ENCODE measurements at regions not wholly inside any gene's neighbourhood (a gene's known extent, or its start where the extent isn't known, plus 50 kb on each side); places are given as distances from the start of the nearest gene placed in this dataset.
A peak's percentile ranks its signal among the peaks of the same experiment; 100 is the strongest.

DNA sequence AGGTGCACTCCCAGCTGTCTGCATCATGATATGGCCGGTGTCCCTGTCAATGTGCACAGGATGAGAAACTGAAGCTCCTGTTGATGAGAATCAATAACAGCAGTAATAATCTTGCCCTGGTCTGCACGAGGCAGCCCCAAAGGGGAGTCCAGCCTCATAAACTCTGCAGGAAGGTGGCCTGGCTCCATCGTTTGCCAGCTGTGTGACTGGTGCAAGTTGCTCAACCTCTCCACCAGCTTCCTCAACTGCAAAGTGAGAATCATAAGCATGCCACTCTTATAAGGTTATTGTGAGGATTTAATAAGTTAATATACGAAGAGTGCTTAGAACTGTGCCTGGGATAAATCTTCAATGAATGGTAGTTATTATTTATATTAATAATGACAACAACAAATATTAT is 203.4 kb upstream of the HES1 start:
- Mint-ChIP-seq H3K9me3 (ENCODE audit: low read depth) (no peaks in the 10 kb centered on the region), H3K4me1 (ENCODE audit: low read depth) (peaks cover 2% of the 10 kb centered on the region), H3K27me3 (no peaks in the 10 kb centered on the region), H3K36me3 (ENCODE audit: insufficient read depth) (no peaks in the 10 kb centered on the region), H3K4me3 (ENCODE audit: low read depth) (no peak overlapping the region), H3K27ac (no peak overlapping the region)
- DNase-seq (ENCODE audit: low spot score, unreplicated experiment) = no peak
- TF ChIP-seq CTCF (IDR thresholded peaks at IDR 0.05; ENCODE audit: unreplicated experiment) = no peak

DNA sequence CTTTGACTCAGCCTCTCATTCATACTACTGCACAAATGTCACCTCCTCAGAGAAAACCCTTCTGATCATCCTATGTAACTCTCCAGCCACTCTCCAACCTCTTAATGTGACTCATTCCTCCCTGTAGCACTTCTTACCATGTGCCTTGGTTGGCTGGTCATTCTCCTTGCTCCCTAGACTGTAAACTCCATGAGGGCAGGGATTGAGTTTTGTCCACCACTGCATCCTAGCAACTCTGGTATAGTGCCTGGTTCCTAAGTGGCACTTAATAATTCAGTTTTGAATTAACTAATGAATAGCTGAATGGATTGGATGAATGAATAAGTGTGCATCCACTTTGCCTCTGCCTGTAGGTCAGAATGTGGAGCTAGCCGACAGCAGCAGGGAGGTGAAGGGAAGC is 202.5 kb upstream of the HES1 start:
- H3K36me3 Mint-ChIP-seq (ENCODE audit: insufficient read depth) = no peaks in the 10 kb centered on the region
- peaks cover 3% of the 10 kb centered on the region for H3K4me1 Mint-ChIP-seq (ENCODE audit: low read depth)
- DNase-seq (ENCODE audit: low spot score, unreplicated experiment) = no peak
- H3K27me3 Mint-ChIP-seq = no peaks in the 10 kb centered on the region
- H3K4me3 Mint-ChIP-seq (ENCODE audit: low read depth) = no peak overlapping the region
- no peak overlapping the region for H3K27ac Mint-ChIP-seq
- H3K9me3 Mint-ChIP-seq (ENCODE audit: low read depth) = no peaks in the 10 kb centered on the region
- no peak for TF ChIP-seq CTCF (IDR thresholded peaks at IDR 0.05; ENCODE audit: unreplicated experiment)

- Mint-ChIP-seq H3K9me3 (ENCODE audit: low read depth) (no peaks in the 10 kb centered on the region), H3K27me3 (no peaks in the 10 kb centered on the region), H3K36me3 (ENCODE audit: insufficient read depth) (no peaks in the 10 kb centered on the region), H3K4me3 (ENCODE audit: low read depth) (no peak overlapping the region), H3K4me1 (ENCODE audit: low read depth) (peaks cover 6% of the 10 kb centered on the region), H3K27ac (no peak overlapping the region)
- DNase-seq (ENCODE audit: low spot score, unreplicated experiment) = no peak
- TF ChIP-seq CTCF (IDR thresholded peaks at IDR 0.05; ENCODE audit: unreplicated experiment) = no peak
These were observed 200.0 kb upstream of the HES1 start for GRCh38 chr3:193935916-193936315.

- no peak for DNase-seq (ENCODE audit: low spot score, unreplicated experiment)
- H3K4me3 Mint-ChIP-seq (ENCODE audit: low read depth) = no peak overlapping the region
These were observed 197.3 kb upstream of the HES1 start for GRCh38 chr3:193938613-193939012.

DNA sequence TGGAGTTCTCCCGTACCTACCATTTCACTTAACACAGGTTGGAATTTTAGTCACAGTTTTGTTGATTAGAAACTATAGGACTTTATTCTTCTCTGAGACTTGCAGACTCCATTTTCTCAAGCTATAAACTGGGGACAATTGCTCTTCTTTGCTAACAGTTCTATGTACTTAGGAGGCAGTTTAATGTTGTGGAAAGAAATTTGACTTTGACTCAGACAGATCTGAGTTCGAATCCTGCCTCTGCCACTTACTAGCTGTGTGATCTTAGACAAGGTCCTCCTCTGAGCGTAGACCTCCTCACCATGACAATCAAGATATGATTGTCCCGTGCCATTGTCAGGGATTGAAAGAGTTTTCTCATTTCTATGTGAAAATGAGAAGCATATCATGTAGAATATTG is 196.4 kb upstream of the HES1 start:
- Mint-ChIP-seq H3K4me3 (ENCODE audit: low read depth) (no peak overlapping the region), H3K9me3 (ENCODE audit: low read depth) (no peaks in the 10 kb centered on the region), H3K36me3 (ENCODE audit: insufficient read depth) (no peaks in the 10 kb centered on the region), H3K27me3 (peaks cover 12% of the 10 kb centered on the region), H3K27ac (no peak overlapping the region), H3K4me1 (ENCODE audit: low read depth) (peaks cover 6% of the 10 kb centered on the region)
- no peak for DNase-seq (ENCODE audit: low spot score, unreplicated experiment)
- TF ChIP-seq CTCF (IDR thresholded peaks at IDR 0.05; ENCODE audit: unreplicated experiment) = no peak

More at GRCh38 chr3:193938613-193939012, 197.3 kb upstream of the HES1 start:
- Mint-ChIP-seq H3K27ac (peak overlapping the region; percentile 1), H3K36me3 (ENCODE audit: insufficient read depth) (no peaks in the 10 kb centered on the region), H3K9me3 (ENCODE audit: low read depth) (no peaks in the 10 kb centered on the region), H3K4me1 (ENCODE audit: low read depth) (peaks cover 6% of the 10 kb centered on the region), H3K27me3 (peaks cover 5% of the 10 kb centered on the region)
- no peak for TF ChIP-seq CTCF (IDR thresholded peaks at IDR 0.05; ENCODE audit: unreplicated experiment)
